ENCODE measurements at regions not wholly inside any gene's neighbourhood (a gene's known extent, or its start where the extent isn't known, plus 50 kb on each side); places are given as distances from the start of the nearest gene placed in this dataset.

GRCh38 chr12:93085383-93086287 lies 156.5 kb upstream of the EEA1 start:
- CTCF ChIA-PET: interaction anchor here (3.3 kb wide), 1 partner anchor 13 kb away, joined by 15 read pairs; no protein-coding TSS in a partner anchor
- no peak for TF ChIP-seq CTCF (IDR thresholded peaks at IDR 0.05; ENCODE audit: insufficient read depth, low read length, missing control alignments)
- POLR2A ChIA-PET: interaction anchor here (0.6 kb wide), 1 partner anchor 28 kb away, joined by 4 read pairs; no protein-coding TSS in a partner anchor
- H3K4me3 ChIP-seq (ENCODE audit: low read depth, low read length): no peak overlapping the region
- DNase-seq (ENCODE audit: low read depth, low spot score): no peak

DNA sequence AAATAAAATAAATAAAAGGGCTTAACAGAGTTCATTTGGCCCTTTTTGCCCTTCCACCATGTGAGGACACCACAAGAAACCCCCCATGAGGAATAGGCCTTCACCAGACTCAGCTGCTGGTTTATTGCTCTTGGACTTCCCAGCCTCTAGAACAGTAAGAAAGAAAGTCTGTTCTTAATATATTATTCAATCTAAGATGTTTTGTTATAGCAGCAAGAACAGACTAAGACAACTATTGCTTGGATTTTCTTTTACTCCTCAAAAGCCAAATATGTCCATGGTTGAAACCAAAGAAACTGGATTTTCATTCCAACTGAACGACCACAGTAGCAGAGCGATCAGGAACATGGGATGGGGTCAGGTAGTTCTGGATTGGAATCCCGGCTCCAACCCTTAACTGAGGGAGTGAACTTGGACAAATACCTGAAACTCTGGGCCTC lies 157.2 kb upstream of the EEA1 start:
- POLR2A ChIA-PET: no interaction called here
- TF ChIP-seq CTCF (IDR thresholded peaks at IDR 0.05; ENCODE audit: insufficient read depth, low read length, missing control alignments): no peak
- no peak for DNase-seq (ENCODE audit: low read depth, low spot score)
- no peak overlapping the region for H3K4me3 ChIP-seq (ENCODE audit: low read depth, low read length)
- CTCF ChIA-PET: interaction anchor here (3.3 kb wide), 1 partner anchor 13 kb away, joined by 15 read pairs; no protein-coding TSS in a partner anchor

- ChIA-PET POLR2A (no interaction called here), CTCF (interaction anchor here (0.6 to 1.8 kb wide), 3 partner anchors 9 to 101 kb away, joined by 3 to 8 read pairs (median 4); no protein-coding TSS in a partner anchor)
- TF ChIP-seq CTCF (IDR thresholded peaks at IDR 0.05; ENCODE audit: insufficient read depth, low read length, missing control alignments): no peak
- H3K4me3 ChIP-seq (ENCODE audit: low read depth, low read length): no peak overlapping the region
- no peak for DNase-seq (ENCODE audit: low read depth, low spot score)
These were observed 158.9 kb upstream of the EEA1 start for GRCh38 chr12:93087840-93088610.

DNA sequence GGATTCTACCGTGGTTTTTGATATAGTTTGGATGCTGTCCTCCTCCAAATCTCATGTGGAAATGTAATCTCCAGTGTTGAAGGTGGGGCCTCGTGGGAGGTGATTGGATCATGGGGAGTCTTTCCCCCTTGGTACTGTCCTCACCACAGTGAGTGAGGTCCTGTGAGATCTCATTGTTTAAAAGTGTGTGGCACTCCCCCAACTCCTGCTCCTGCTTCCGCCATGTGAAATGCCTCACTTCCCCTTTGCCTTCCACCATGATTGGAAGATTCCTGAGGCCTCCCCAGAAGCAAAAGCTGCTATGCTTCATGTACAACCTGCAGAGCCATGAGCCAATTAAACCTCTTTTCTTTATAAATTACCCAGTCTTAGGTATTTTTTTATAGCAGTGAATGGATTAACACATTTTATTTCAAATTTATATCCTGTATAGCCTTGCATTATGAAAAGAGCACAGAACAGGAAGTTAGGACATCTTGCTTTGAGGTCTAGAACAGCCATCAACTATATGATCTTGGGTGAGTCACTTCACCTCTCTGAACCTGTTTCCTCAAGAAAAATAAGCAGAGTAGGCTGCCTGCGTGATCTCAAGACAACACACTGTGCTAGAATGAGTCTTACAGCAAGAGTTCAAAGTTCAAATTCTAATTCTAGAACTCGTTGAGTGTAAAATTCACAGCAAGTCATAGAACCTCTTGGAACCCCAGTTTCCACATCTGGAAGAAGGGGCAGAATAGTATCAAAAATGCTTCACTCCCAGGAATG lies 160.9 kb upstream of the EEA1 start:
- TF ChIP-seq CTCF (IDR thresholded peaks at IDR 0.05; ENCODE audit: insufficient read depth, low read length, missing control alignments): no peak
- no peak overlapping the region for H3K4me3 ChIP-seq (ENCODE audit: low read depth, low read length)
- DNase-seq (ENCODE audit: low read depth, low spot score): peak; percentile 56
- ChIA-PET CTCF (no interaction called here), POLR2A (no interaction called here)

- no peak for DNase-seq (ENCODE audit: low read depth, low spot score)
- POLR2A ChIA-PET: no interaction called here
- CTCF ChIA-PET: no interaction called here
- no peak overlapping the region for H3K4me3 ChIP-seq (ENCODE audit: low read depth, low read length)
- no peak for TF ChIP-seq CTCF (IDR thresholded peaks at IDR 0.05; ENCODE audit: insufficient read depth, low read length, missing control alignments)
These were observed 161.7 kb upstream of the EEA1 start for GRCh38 chr12:93090731-93091172.

Data from AG04449 (cell line).